H9 (cell line): ENCODE measurements at regions not wholly inside any gene's neighbourhood (a gene's known extent, or its start where the extent isn't known, plus 50 kb on each side); places are given as distances from the start of the nearest gene placed in this dataset.

ENCODE experiments used
- DNase-seq: peaks from one replicate; pipeline ENCODE4 v3.0.0-alpha.2; 2017
- H2AFZ ChIP-seq: one replicate; pipeline ENCODE4 v1.6.1; 2013; ENCODE audit warnings: mild to moderate bottlenecking, low read length, control low read depth, moderate library complexity
- H2AK5ac ChIP-seq: 2 replicates; pipeline ENCODE4 v1.6.1; 2013; ENCODE audit warnings: low read length, control low read depth, mixed read lengths; ENCODE audit not compliant: insufficient read length
- H2BK120ac ChIP-seq: one replicate; pipeline ENCODE4 v1.6.1; 2013; ENCODE audit warnings: low read depth, mild to moderate bottlenecking, low read length, control low read depth, inconsistent platforms; ENCODE audit not compliant: poor library complexity, severe bottlenecking
- H2BK12ac ChIP-seq: 2 replicates; pipeline ENCODE4 v1.6.1; 2013; ENCODE audit warnings: low read length, control low read depth, mixed read lengths, low read depth; ENCODE audit not compliant: insufficient read length
- H2BK15ac ChIP-seq: 2 replicates; pipeline ENCODE4 v1.6.1; 2013; ENCODE audit warnings: low read depth, low read length, control low read depth
- H2BK20ac ChIP-seq: one replicate; pipeline ENCODE4 v1.6.1; 2013; ENCODE audit warnings: low read depth, mild to moderate bottlenecking, low read length, control low read depth, inconsistent platforms; ENCODE audit not compliant: poor library complexity, severe bottlenecking
- H2BK5ac ChIP-seq: 2 replicates; pipeline ENCODE4 v1.6.1; 2013; ENCODE audit warnings: low read length, control low read depth, mixed read lengths; ENCODE audit not compliant: insufficient read length
- H3K14ac ChIP-seq: 2 replicates; pipeline ENCODE4 v1.6.1; 2013; ENCODE audit warnings: low read length, control low read depth; ENCODE audit not compliant: insufficient read depth
- H3K18ac ChIP-seq: 2 replicates; pipeline ENCODE4 v1.6.1; 2013; ENCODE audit warnings: low read depth, mild to moderate bottlenecking, mixed read lengths, low read length, control low read depth; ENCODE audit not compliant: insufficient read length
- H3K23ac ChIP-seq: 2 replicates; pipeline ENCODE4 v1.6.1; 2013; ENCODE audit warnings: low read length, control low read depth, mixed read lengths, low read depth; ENCODE audit not compliant: insufficient read length
- H3K23me2 ChIP-seq: 2 replicates; pipeline ENCODE4 v1.6.1; 2013; ENCODE audit warnings: low read depth, mild to moderate bottlenecking, mixed read lengths, low read length, control low read depth; ENCODE audit not compliant: insufficient read length, poor library complexity, severe bottlenecking
- H3K27ac ChIP-seq: 2 replicates; pipeline ENCODE4 v1.5.1; 2013; ENCODE audit warnings: low read length, control low read depth, mixed read lengths, low read depth; ENCODE audit not compliant: insufficient read length
- H3K27me3 ChIP-seq: 2 replicates; pipeline ENCODE4 v1.6.1; 2013; ENCODE audit warnings: low read length, control low read depth, inconsistent platforms; ENCODE audit not compliant: insufficient read depth
- H3K4ac ChIP-seq: 2 replicates; pipeline ENCODE4 v1.6.1; 2013; ENCODE audit warnings: low read depth, mild to moderate bottlenecking, control low read depth, inconsistent platforms, low read length, moderate library complexity
- H3K4me1 ChIP-seq: 2 replicates; pipeline ENCODE4 v1.6.1; 2013; ENCODE audit warnings: low read length, control low read depth, inconsistent platforms; ENCODE audit not compliant: insufficient read depth
- H3K4me2 ChIP-seq: 2 replicates; pipeline ENCODE4 v1.6.1; 2013; ENCODE audit warnings: low read length, control low read depth, mixed read lengths; ENCODE audit not compliant: insufficient read length, insufficient read depth
- H3K56ac ChIP-seq: 2 replicates; pipeline ENCODE4 v1.6.1; 2013; ENCODE audit warnings: low read depth, mild to moderate bottlenecking, mixed read lengths, low read length, control low read depth; ENCODE audit not compliant: insufficient read length
- H3K79me1 ChIP-seq: 2 replicates; pipeline ENCODE4 v1.6.1; 2013; ENCODE audit warnings: low read depth, mild to moderate bottlenecking, moderate library complexity, low read length, control low read depth, inconsistent platforms; ENCODE audit not compliant: insufficient read depth, poor library complexity, severe bottlenecking
- H3K79me2 ChIP-seq: 2 replicates; pipeline ENCODE4 v1.6.1; 2013; ENCODE audit warnings: low read length, control low read depth, inconsistent platforms; ENCODE audit not compliant: insufficient read depth
- H3K9ac ChIP-seq: 2 replicates; pipeline ENCODE4 v1.6.1; 2013; ENCODE audit warnings: low read length, control low read depth, mixed read lengths; ENCODE audit not compliant: insufficient read length; ENCODE audit errors: extremely low read depth
- H3K9me3 ChIP-seq: one replicate; pipeline ENCODE4 v1.6.1; 2013; ENCODE audit warnings: low read depth, low read length, inconsistent platforms; ENCODE audit not compliant: control insufficient read depth
- H3T11ph ChIP-seq: one replicate; pipeline ENCODE4 v1.6.1; 2013; ENCODE audit warnings: mild to moderate bottlenecking, low read length, control low read depth, inconsistent platforms
- H4K20me1 ChIP-seq: one replicate; pipeline ENCODE4 v1.6.1; 2013; ENCODE audit not compliant: control insufficient read depth, insufficient read length, insufficient read depth
- H4K5ac ChIP-seq: 2 replicates; pipeline ENCODE4 v1.6.1; 2013; ENCODE audit warnings: low read depth, mild to moderate bottlenecking, mixed read lengths, low read length, control low read depth; ENCODE audit not compliant: insufficient read length
- H4K8ac ChIP-seq: replicated peaks from 2 replicates; pipeline ENCODE4 v1.6.1; 2013; ENCODE audit warnings: low read length, control low read depth, mixed read lengths, low read depth; ENCODE audit not compliant: insufficient read length
- H4K91ac ChIP-seq: 2 replicates; pipeline ENCODE4 v1.6.1; 2013; ENCODE audit warnings: low read depth, mild to moderate bottlenecking, moderate library complexity, mixed read lengths, low read length, control low read depth; ENCODE audit not compliant: insufficient read length
- H3K27ac Mint-ChIP-seq, 3 experiments: 2 replicates in 2 of 3; 3 replicates in 1 of 3; pipeline ENCODE4 v1.8.0; 2020 to 2021; ENCODE audit warnings: mixed read lengths in 3 of 3, mild to moderate bottlenecking in 1 of 3, moderate library complexity in 1 of 3
- H3K27me3 Mint-ChIP-seq: 2 replicates; pipeline ENCODE4 v1.8.0; 2021; ENCODE audit warnings: low read depth, mild to moderate bottlenecking, moderate library complexity, mixed read lengths
- H3K36me3 Mint-ChIP-seq, 3 experiments: 2 replicates in 2 of 3; 3 replicates in 1 of 3; pipeline ENCODE4 v1.8.0; 2020 to 2021; ENCODE audit warnings: low read depth in 3 of 3, mixed read lengths in 3 of 3; ENCODE audit not compliant: insufficient read depth in 1 of 3
- H3K4me1 Mint-ChIP-seq, 2 experiments: 2 replicates each; pipeline ENCODE4 v1.8.0; 2020; ENCODE audit warnings: mixed read lengths in 2 of 2
- H3K4me3 Mint-ChIP-seq, 2 experiments: 2 replicates in 1 of 2; 3 replicates in 1 of 2; pipeline ENCODE4 v1.8.0; 2020 to 2021; ENCODE audit warnings: mild to moderate bottlenecking in 2 of 2, mixed read lengths in 2 of 2, moderate library complexity in 1 of 2
- H3K9me3 Mint-ChIP-seq, 2 experiments: 2 replicates in 1 of 2; 3 replicates in 1 of 2; pipeline ENCODE4 v1.8.0; 2020; ENCODE audit warnings: mild to moderate bottlenecking in 2 of 2, mixed read lengths in 2 of 2, moderate library complexity in 1 of 2
- WGBS: extraction: QIAGEN DNeasy Blood & Tissue Kit; methylation state at CpG from one replicate; pipeline ENCODE4 v1.1.7; 2013; ENCODE audit warnings: missing lambda C conversion rate, low lambda C conversion rate, mixed read lengths; ENCODE audit not compliant: insufficient read length; ENCODE audit errors: extremely low coverage; 5-methylcytosine and 5-hydroxymethylcytosine counted together
- TF ChIP-seq, protein P1 (sequence below): fragments of 200-600 bp; sonication (generic); conservative IDR thresholded peaks from 3 replicates; pipeline ENCODE4 v1.8.0; 2021; ENCODE audit warnings: antibody characterized with exemption, mild to moderate bottlenecking

DNA sequence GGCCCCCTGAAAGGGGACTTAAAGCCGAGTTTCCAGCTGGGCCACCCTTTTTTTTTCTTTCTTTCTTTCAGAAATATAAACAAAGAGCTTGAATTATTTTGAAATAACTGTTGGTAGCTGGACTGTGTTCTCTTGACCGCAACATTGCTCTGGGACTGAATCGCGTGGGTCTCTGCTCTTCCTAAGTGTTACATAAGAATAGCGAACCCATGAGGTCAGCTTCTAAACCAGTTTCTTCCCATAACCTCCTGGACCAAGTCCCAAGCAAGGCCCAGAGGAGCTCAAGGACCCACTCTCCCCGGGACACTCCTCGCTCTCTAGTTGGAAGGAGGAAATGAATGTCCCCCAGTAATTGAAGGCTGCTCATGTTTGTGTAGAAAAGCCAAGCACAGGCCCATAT, 91.1 kb downstream of the CXCL12 start:
- no peak overlapping the region for H3K56ac ChIP-seq
- H3T11ph ChIP-seq: no peak overlapping the region
- H2BK5ac ChIP-seq: no peak overlapping the region
- H3K27me3 Mint-ChIP-seq: peaks cover 6% of the 10 kb centered on the region
- H3K18ac ChIP-seq: no peak overlapping the region
- peaks cover 27 to 28% of the 10 kb centered on the region in 2 experiments for H3K4me1 Mint-ChIP-seq
- H3K4me2 ChIP-seq: peak overlapping the region; percentile 80
- no peaks in the 10 kb centered on the region for H3K9me3 Mint-ChIP-seq
- no peak overlapping the region for H2BK120ac ChIP-seq
- H3K27ac ChIP-seq: no peak overlapping the region
- H2AK5ac ChIP-seq: no peak overlapping the region
- no peak overlapping the region for H2BK20ac ChIP-seq
- TF ChIP-seq, protein P1, sequence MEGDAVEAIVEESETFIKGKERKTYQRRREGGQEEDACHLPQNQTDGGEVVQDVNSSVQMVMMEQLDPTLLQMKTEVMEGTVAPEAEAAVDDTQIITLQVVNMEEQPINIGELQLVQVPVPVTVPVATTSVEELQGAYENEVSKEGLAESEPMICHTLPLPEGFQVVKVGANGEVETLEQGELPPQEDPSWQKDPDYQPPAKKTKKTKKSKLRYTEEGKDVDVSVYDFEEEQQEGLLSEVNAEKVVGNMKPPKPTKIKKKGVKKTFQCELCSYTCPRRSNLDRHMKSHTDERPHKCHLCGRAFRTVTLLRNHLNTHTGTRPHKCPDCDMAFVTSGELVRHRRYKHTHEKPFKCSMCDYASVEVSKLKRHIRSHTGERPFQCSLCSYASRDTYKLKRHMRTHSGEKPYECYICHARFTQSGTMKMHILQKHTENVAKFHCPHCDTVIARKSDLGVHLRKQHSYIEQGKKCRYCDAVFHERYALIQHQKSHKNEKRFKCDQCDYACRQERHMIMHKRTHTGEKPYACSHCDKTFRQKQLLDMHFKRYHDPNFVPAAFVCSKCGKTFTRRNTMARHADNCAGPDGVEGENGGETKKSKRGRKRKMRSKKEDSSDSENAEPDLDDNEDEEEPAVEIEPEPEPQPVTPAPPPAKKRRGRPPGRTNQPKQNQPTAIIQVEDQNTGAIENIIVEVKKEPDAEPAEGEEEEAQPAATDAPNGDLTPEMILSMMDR: no peak
- no peak overlapping the region for H3K14ac ChIP-seq
- WGBS: no CpG with 5 or more reads among the region's 7 CpGs
- peaks cover 5% of the 10 kb centered on the region for H3K23me2 ChIP-seq
- H4K20me1 ChIP-seq: no peaks in the 10 kb centered on the region
- no peak for DNase-seq
- H2BK15ac ChIP-seq: no peak overlapping the region
- no peak overlapping the region for H4K91ac ChIP-seq
- no peak overlapping the region for H4K8ac ChIP-seq
- no peaks in the 10 kb centered on the region; the same call in 1 of the 2 replicates for H3K27me3 ChIP-seq
- H3K4me1 ChIP-seq: peaks cover 12% of the 10 kb centered on the region; the same call in 1 of the 2 replicates
- no peak overlapping the region for H3K4ac ChIP-seq
- H3K36me3 Mint-ChIP-seq: no peaks in the 10 kb centered on the region
- H3K79me2 ChIP-seq: no peaks in the 10 kb centered on the region
- H3K79me1 ChIP-seq: no peaks in the 10 kb centered on the region
- no peak overlapping the region for H3K23ac ChIP-seq
- no peak overlapping the region for H3K4me3 Mint-ChIP-seq
- no peak overlapping the region for H4K5ac ChIP-seq
- H3K27ac Mint-ChIP-seq: no peak overlapping the region
- H3K9ac ChIP-seq: no peak overlapping the region
- H2AFZ ChIP-seq: no peak overlapping the region
- H3K9me3 ChIP-seq: no peaks in the 10 kb centered on the region
- H2BK12ac ChIP-seq: no peak overlapping the region
